ENCODE measurements at regions not wholly inside any gene's neighbourhood (a gene's known extent, or its start where the extent isn't known, plus 50 kb on each side); places are given as distances from the start of the nearest gene placed in this dataset.

- DNase-seq (ENCODE audit: low spot score), result no peak
These were observed 101.2 kb upstream of the GNAO1 start for GRCh38 chr16:56090076-56090475.

- no peak for DNase-seq (ENCODE audit: low spot score)
These were observed 103.7 kb upstream of the GNAO1 start for GRCh38 chr16:56087626-56088025.

- no peak for DNase-seq (ENCODE audit: low spot score)
These were observed 109.9 kb upstream of the GNAO1 start for GRCh38 chr16:56081371-56081770.

GRCh38 chr16:56075732-56076388 is 115.4 kb upstream of the GNAO1 start:
- no peak for DNase-seq (ENCODE audit: low spot score)

- no peak for DNase-seq (ENCODE audit: low spot score)
These were observed 117.8 kb upstream of the GNAO1 start for GRCh38 chr16:56073508-56073907.

GRCh38 chr16:56072096-56072495 is 119.2 kb upstream of the GNAO1 start:
- DNase-seq (ENCODE audit: low spot score), result no peak

GRCh38 chr16:56068816-56069215 is 122.5 kb upstream of the GNAO1 start:
- DNase-seq (ENCODE audit: low spot score), result no peak

- no peak for DNase-seq (ENCODE audit: low spot score)
These were observed 123.0 kb upstream of the GNAO1 start for GRCh38 chr16:56068314-56068713.

GRCh38 chr16:56067406-56067805 is 123.9 kb upstream of the GNAO1 start:
- no peak for DNase-seq (ENCODE audit: low spot score)

- DNase-seq (ENCODE audit: low spot score), result no peak
These were observed 124.7 kb upstream of the GNAO1 start for GRCh38 chr16:56066617-56067016.

GRCh38 chr16:56063111-56063510 is 128.2 kb upstream of the GNAO1 start:
- DNase-seq (ENCODE audit: low spot score), result no peak

GRCh38 chr16:56057151-56057550 is 134.1 kb upstream of the GNAO1 start:
- no peak for DNase-seq (ENCODE audit: low spot score)

- DNase-seq (ENCODE audit: low spot score), result no peak
These were observed 140.4 kb upstream of the GNAO1 start for GRCh38 chr16:56050916-56051315.

GRCh38 chr16:56048425-56049105 is 142.7 kb upstream of the GNAO1 start:
- no peak for DNase-seq (ENCODE audit: low spot score)

GRCh38 chr16:56047307-56048234 is 143.7 kb upstream of the GNAO1 start:
- DNase-seq (ENCODE audit: low spot score), result no peak

- DNase-seq (ENCODE audit: low spot score), result no peak
These were observed 148.9 kb upstream of the GNAO1 start for GRCh38 chr16:56042416-56042815.

GRCh38 chr16:56041556-56042140 is 149.6 kb upstream of the GNAO1 start:
- DNase-seq (ENCODE audit: low spot score), result no peak

GRCh38 chr16:56038564-56039098 is 152.7 kb upstream of the GNAO1 start:
- DNase-seq (ENCODE audit: low spot score), result no peak

- DNase-seq (ENCODE audit: low spot score), result no peak
These were observed 156.9 kb upstream of the CES5A start for GRCh38 chr16:56032072-56032471.

GRCh38 chr16:56029026-56029425 is 153.9 kb upstream of the CES5A start:
- no peak for DNase-seq (ENCODE audit: low spot score)

- DNase-seq (ENCODE audit: low spot score), result no peak
These were observed 147.6 kb upstream of the CES5A start for GRCh38 chr16:56022818-56023217.

- no peak for DNase-seq (ENCODE audit: low spot score)
These were observed 144.1 kb upstream of the CES5A start for GRCh38 chr16:56019274-56019673.

All from hematopoietic multipotent progenitor cell treated with erythropoietin and hydrocortisone succinate and interleukin-3 and kit ligand, for 15 days (in vitro differentiated cells).